ENCODE measurements at regions not wholly inside any gene's neighbourhood (a gene's known extent, or its start where the extent isn't known, plus 50 kb on each side); places are given as distances from the start of the nearest gene placed in this dataset.

DNA sequence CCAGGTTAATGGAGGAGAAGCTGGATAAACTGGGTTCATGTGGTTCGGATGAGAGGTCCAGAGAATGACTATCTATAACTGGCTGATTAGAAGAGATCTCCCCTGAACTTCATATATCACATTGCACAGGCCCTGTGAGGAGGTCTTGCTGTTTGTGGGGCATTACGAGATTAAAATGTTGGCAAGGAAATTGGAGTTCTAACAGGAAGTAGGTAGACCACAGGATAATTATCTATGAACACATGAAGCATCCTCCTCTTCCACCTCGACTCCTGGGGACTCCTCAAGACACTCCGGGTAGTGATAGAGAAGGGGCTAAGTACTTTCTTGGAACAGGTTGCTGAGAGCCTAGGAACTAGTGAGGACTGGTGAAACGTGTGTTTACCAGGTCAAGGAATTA lies 418.8 kb downstream of the KCNH5 start:
- TF ChIP-seq CTCF (IDR thresholded peaks at IDR 0.05; ENCODE audit: borderline replicate concordance, extremely low read depth, low read length, poor library complexity, severe bottlenecking), result no peak
- TF ChIP-seq EZH2 (IDR thresholded peaks at IDR 0.05; ENCODE audit: borderline replicate concordance, low read depth, low read length, severe bottlenecking), result no peak
